PC-3 (cell line): ENCODE measurements at regions not wholly inside any gene's neighbourhood (a gene's known extent, or its start where the extent isn't known, plus 50 kb on each side); places are given as distances from the start of the nearest gene placed in this dataset.

Source experiments
- ATAC-seq: fragments of 200-7000 bp; cut with Tn5 transposase; 2 replicates; pipeline ENCODE4 v1.9.1; 2020; ENCODE audit warnings: mild to moderate bottlenecking, moderate library complexity
- BruUV-seq: library from RNA; stranded (reverse); fragments of 400-500 nt; replicated peaks from 2 replicates; lab custom pipeline; 2021; lab: Mats Ljungman, UMichigan
- CTCF ChIA-PET: fragments of 300-600 bp; sonication (Branson Sonifier 250); formaldehyde crosslinking; loops from one replicate; lab custom pipeline; 2022; ENCODE audit warnings: antibody characterized with exemption; lab: Charles Lee
- POLR2A ChIA-PET: fragments of 300-600 bp; sonication (Branson Sonifier 250); formaldehyde crosslinking; loops from one replicate; lab custom pipeline; 2022; ENCODE audit warnings: antibody characterized with exemption; ENCODE audit not compliant: unreplicated experiment; lab: Charles Lee
- DNase-seq: peaks from one replicate; pipeline ENCODE4 v3.0.0-alpha.2; 2015
- H2AFZ ChIP-seq: fragments of 300-600 bp; sonication (generic); 2 replicates; pipeline ENCODE4 v1.6.0; 2016; ENCODE audit warnings: antibody characterized with exemption, low read length
- H3F3A ChIP-seq: fragments of 300-600 bp; sonication (generic); one replicate; pipeline ENCODE4 v1.6.0; 2017; ENCODE audit warnings: antibody characterized with exemption, low read length, control low read depth, mild to moderate bottlenecking; ENCODE audit not compliant: unreplicated experiment
- H3K27ac ChIP-seq: fragments of 300-600 bp; sonication (generic); 2 replicates; pipeline ENCODE4 v1.5.1; 2016; ENCODE audit warnings: mild to moderate bottlenecking, low read length
- H3K27me3 ChIP-seq: fragments of 300-600 bp; sonication (generic); 2 replicates; pipeline ENCODE4 v1.6.1; 2016; ENCODE audit warnings: low read length, mixed read lengths
- H3K36me3 ChIP-seq: fragments of 300-600 bp; sonication (generic); 2 replicates; pipeline ENCODE4 v1.6.1; 2016; ENCODE audit warnings: low read depth, mixed run types, low read length, mixed read lengths
- H3K4me1 ChIP-seq: fragments of 300-600 bp; sonication (generic); 2 replicates; pipeline ENCODE4 v1.5.1; 2016; ENCODE audit warnings: low read length; ENCODE audit not compliant: insufficient read depth
- H3K4me2 ChIP-seq: fragments of 300-600 bp; sonication (generic); 2 replicates; pipeline ENCODE4 v1.6.0; 2016; ENCODE audit warnings: low read length
- H3K4me3 ChIP-seq: fragments of 300-600 bp; sonication (generic); 2 replicates; pipeline ENCODE4 v1.5.1; 2016; ENCODE audit warnings: mild to moderate bottlenecking, low read length, mixed read lengths
- H3K79me2 ChIP-seq: fragments of 300-600 bp; sonication (generic); 2 replicates; pipeline ENCODE4 v1.6.1; 2017; ENCODE audit warnings: low read length, mixed read lengths
- H3K9ac ChIP-seq: fragments of 300-600 bp; sonication (generic); 2 replicates; pipeline ENCODE4 v1.6.0; 2016; ENCODE audit warnings: mild to moderate bottlenecking, low read length
- H3K9me2 ChIP-seq: fragments of 300-600 bp; sonication (generic); replicated peaks from 2 replicates; pipeline ENCODE4 v1.6.1; 2016; ENCODE audit warnings: mixed run types, low read length, mixed read lengths
- H3K9me3 ChIP-seq: fragments of 300-600 bp; sonication (generic); 2 replicates; pipeline ENCODE4 v1.6.1; 2016; ENCODE audit warnings: low read length, mixed read lengths
- H4K20me1 ChIP-seq: fragments of 300-600 bp; sonication (generic); 2 replicates; pipeline ENCODE4 v1.6.1; 2016; ENCODE audit warnings: low read length, mixed read lengths
- CTCF ChIP-seq: fragments of 300-600 bp; sonication (generic); conservative IDR thresholded peaks from 2 replicates; pipeline ENCODE4 v1.5.1; 2017; ENCODE audit warnings: antibody characterized with exemption, low read depth, mild to moderate bottlenecking, low read length
- EZH2 ChIP-seq: fragments of 300-600 bp; sonication (generic); IDR thresholded peaks from one replicate; pipeline ENCODE4 v1.6.1; 2017; ENCODE audit warnings: antibody characterized with exemption, mild to moderate bottlenecking, low read length; ENCODE audit not compliant: unreplicated experiment
- EZH2phosphoT487 ChIP-seq: fragments of 300-600 bp; sonication (generic); IDR thresholded peaks from 2 replicates; pipeline ENCODE4 v1.6.1; 2018; ENCODE audit warnings: mild to moderate bottlenecking, antibody characterized with exemption, low read length, borderline replicate concordance
- intact Hi-C: fragments of 100-400 bp; cut with micrococcal nuclease; formaldehyde crosslinking; loops from 2 replicates; pipeline ENCODE4 v1.9.0; 2023

GRCh38 chr2:58634653-58635370, 393.7 kb upstream of the FANCL start:
- H2AFZ ChIP-seq: no peak overlapping the region
- H3K9ac ChIP-seq: peak overlapping the region; percentile 13; the same call in 1 of the 2 replicates
- no peaks in the 10 kb centered on the region for H3K27me3 ChIP-seq
- H3K4me2 ChIP-seq: peak overlapping the region; percentile 64
- POLR2A ChIA-PET: interaction anchor here (0.7 kb wide), 1 partner anchor 215 kb away, joined by 17 read pairs; no protein-coding TSS in a partner anchor
- peak; percentile 91 for DNase-seq
- no TSS peak for BruUV-seq
- no peak for TF ChIP-seq EZH2
- no peak for TF ChIP-seq EZH2phosphoT487
- no peak for TF ChIP-seq CTCF
- peaks cover 10% of the 10 kb centered on the region for H3F3A ChIP-seq
- no peaks in the 10 kb centered on the region for H3K36me3 ChIP-seq
- H3K27ac ChIP-seq: peak overlapping the region; percentile 82
- 0 out of 2 replicates have a peak overlapping the region, but pooled peaks have one; percentile 4 for H3K4me3 ChIP-seq
- no peaks in the 10 kb centered on the region for H3K9me2 ChIP-seq
- CTCF ChIA-PET: interaction anchor here (0.6 to 0.8 kb wide), 3 partner anchors 42 to 552 kb away, joined by 4 to 6 read pairs (median 5); no protein-coding TSS in a partner anchor
- no peaks in the 10 kb centered on the region for H4K20me1 ChIP-seq
- ATAC-seq: peak; percentile 73
- no peaks in the 10 kb centered on the region for H3K9me3 ChIP-seq
- H3K79me2 ChIP-seq: no peaks in the 10 kb centered on the region
- intact Hi-C loops: loop anchor here (1.0 to 5.0 kb wide), 5 partner anchors 15 to 64 kb away; no protein-coding TSS in a partner anchor
- H3K4me1 ChIP-seq: peaks cover 32% of the 10 kb centered on the region

- DNase-seq (peak; percentile 94), ATAC-seq (peak; percentile 75)
- Histone ChIP-seq H3K27ac (peak overlapping the region; percentile 82), H3K79me2 (no peaks in the 10 kb centered on the region), H3F3A (peaks cover 10% of the 10 kb centered on the region), H3K9me3 (no peaks in the 10 kb centered on the region), H3K9me2 (no peaks in the 10 kb centered on the region), H3K36me3 (no peaks in the 10 kb centered on the region), H3K9ac (no peak overlapping the region), H3K4me1 (peaks cover 32% of the 10 kb centered on the region), H3K4me3 (no peak overlapping the region), H3K4me2 (peak overlapping the region; percentile 64), H2AFZ (no peak overlapping the region), H4K20me1 (no peaks in the 10 kb centered on the region), H3K27me3 (no peaks in the 10 kb centered on the region)
- TF ChIP-seq EZH2phosphoT487: no peak
- TF ChIP-seq CTCF: no peak
- no peak for TF ChIP-seq EZH2
- intact Hi-C loops: loop anchor here (1.0 to 5.0 kb wide), 5 partner anchors 13 to 62 kb away; no protein-coding TSS in a partner anchor
- CTCF ChIA-PET: interaction anchor here (0.7 kb wide), 1 partner anchor 62 kb away, joined by 5 read pairs; no protein-coding TSS in a partner anchor
- POLR2A ChIA-PET: no interaction called here
- BruUV-seq: no TSS peak
Observed at GRCh38 chr2:58633613-58634365, 392.7 kb upstream of the FANCL start.
